ENCODE measurements at regions not wholly inside any gene's neighbourhood (a gene's known extent, or its start where the extent isn't known, plus 50 kb on each side); places are given as distances from the start of the nearest gene placed in this dataset.
"Not testable (repeated sequence)": the region's sequence is repeated elsewhere in the genome, so short reads cannot be mapped to it uniquely, and the experiment has no call there.

DNA sequence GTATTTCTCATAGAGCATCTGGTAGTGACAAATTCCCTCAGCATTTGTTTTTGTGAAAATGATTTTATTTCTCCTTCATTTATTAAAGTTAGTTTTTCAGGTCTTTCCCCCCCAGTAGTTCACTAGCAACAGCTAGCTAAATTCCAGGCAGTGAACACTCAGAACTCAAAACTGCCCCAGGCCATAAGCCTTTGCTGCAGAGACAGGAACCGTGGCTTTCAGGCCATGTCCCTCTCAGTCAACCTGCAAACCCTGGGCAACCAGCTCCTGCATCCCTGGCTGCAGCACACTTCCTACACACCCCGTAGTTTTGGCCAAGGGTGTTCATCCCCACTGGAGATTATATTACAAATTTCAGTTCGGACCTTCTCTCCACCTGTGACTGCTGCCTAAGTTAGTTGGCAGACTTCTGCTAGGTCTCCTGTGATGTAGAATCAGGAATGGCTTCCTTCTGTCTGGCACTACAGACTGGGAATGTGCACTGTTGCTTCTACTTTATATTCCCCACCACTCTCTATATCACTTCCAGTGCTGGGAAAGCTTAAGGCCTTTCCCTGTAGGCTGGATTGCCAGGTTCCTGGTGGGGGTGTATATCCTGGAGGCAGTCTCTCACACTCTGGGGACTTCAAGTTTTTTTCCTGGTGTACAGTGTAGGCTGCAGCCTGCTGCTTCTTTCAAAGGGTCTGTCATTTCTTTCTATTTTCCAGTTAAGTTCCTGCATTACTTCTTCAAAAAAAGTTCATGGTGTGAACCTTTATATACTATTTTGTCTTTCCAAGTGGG, 924.4 kb upstream of the LRFN5 start:
- no peaks in the 10 kb centered on the region for H3K9me3 ChIP-seq (ENCODE audit: insufficient read depth, low read length)
- TF ChIP-seq, protein P1, sequence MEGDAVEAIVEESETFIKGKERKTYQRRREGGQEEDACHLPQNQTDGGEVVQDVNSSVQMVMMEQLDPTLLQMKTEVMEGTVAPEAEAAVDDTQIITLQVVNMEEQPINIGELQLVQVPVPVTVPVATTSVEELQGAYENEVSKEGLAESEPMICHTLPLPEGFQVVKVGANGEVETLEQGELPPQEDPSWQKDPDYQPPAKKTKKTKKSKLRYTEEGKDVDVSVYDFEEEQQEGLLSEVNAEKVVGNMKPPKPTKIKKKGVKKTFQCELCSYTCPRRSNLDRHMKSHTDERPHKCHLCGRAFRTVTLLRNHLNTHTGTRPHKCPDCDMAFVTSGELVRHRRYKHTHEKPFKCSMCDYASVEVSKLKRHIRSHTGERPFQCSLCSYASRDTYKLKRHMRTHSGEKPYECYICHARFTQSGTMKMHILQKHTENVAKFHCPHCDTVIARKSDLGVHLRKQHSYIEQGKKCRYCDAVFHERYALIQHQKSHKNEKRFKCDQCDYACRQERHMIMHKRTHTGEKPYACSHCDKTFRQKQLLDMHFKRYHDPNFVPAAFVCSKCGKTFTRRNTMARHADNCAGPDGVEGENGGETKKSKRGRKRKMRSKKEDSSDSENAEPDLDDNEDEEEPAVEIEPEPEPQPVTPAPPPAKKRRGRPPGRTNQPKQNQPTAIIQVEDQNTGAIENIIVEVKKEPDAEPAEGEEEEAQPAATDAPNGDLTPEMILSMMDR (IDR thresholded peaks at IDR 0.05; ENCODE audit: insufficient read depth, low read length, poor library complexity, severe bottlenecking): no peak
- no peak for TF ChIP-seq EZH2phosphoT487 (conservative IDR thresholded peaks at IDR 0.05; ENCODE audit: low read length)
- H2AFZ ChIP-seq (ENCODE audit: low read depth, low read length, severe bottlenecking): peak overlapping the region; percentile 52

DNA sequence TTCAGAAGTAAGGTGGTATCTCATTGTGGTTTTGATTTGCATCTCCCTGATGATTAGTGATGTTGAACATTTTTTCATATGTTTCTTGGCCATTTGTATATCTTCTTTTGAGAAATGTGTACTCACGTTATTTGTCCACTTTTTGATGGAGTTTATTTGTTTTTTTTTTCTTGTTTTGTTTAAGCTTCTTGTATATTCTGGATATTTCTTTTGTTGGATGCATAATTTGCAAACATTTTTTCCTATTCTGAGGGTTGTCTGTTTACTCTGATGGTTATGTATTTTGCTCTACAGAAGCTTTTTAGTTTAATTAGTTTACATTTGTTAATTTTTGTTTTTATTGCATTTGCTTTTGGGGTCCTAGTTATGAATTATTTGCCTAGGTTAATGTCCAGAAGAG, 927.4 kb upstream of the LRFN5 start:
- Histone ChIP-seq H3K27me3 (ENCODE audit: low read length) (no peaks in the 10 kb centered on the region), H3F3A (ENCODE audit: insufficient read depth) (no peaks in the 10 kb centered on the region), H3K9ac (ENCODE audit: low read length) (no peak overlapping the region), H3K27ac (ENCODE audit: low read depth, low read length) (no peak overlapping the region), H3K79me2 (ENCODE audit: insufficient read depth, low read length) (no peaks in the 10 kb centered on the region), H4K20me1 (ENCODE audit: low read depth, low read length) (no peaks in the 10 kb centered on the region), H3K36me3 (ENCODE audit: low read length) (no peaks in the 10 kb centered on the region), H2AFZ (ENCODE audit: low read depth, low read length, severe bottlenecking) (peak overlapping the region; percentile 19), H3K9me2 (replicated peaks; ENCODE audit: insufficient read depth, low read length) (no peaks in the 10 kb centered on the region), H3K9me3 (ENCODE audit: insufficient read depth, low read length) (no peaks in the 10 kb centered on the region), H3K4me2 (ENCODE audit: low read depth, low read length, poor library complexity, severe bottlenecking) (no peak overlapping the region), H3K4me3 (ENCODE audit: insufficient read depth, low read length, poor library complexity, severe bottlenecking) (no peak overlapping the region)
- TF ChIP-seq, protein P1 (IDR thresholded peaks at IDR 0.05; ENCODE audit: insufficient read depth, low read length, poor library complexity, severe bottlenecking): no peak

More for the DNA sequence above, 924.4 kb upstream of the LRFN5 start:
- H3K79me2 ChIP-seq (ENCODE audit: insufficient read depth, low read length): no peaks in the 10 kb centered on the region
- H3K9me2 ChIP-seq (replicated peaks; ENCODE audit: insufficient read depth, low read length): no peaks in the 10 kb centered on the region
- H3K4me3 ChIP-seq (ENCODE audit: insufficient read depth, low read length, poor library complexity, severe bottlenecking): no peak overlapping the region
- no peaks in the 10 kb centered on the region for H3F3A ChIP-seq (ENCODE audit: insufficient read depth)
- no peaks in the 10 kb centered on the region for H3K36me3 ChIP-seq (ENCODE audit: low read length)
- H3K27me3 ChIP-seq (ENCODE audit: low read length): no peaks in the 10 kb centered on the region
- no peaks in the 10 kb centered on the region for H4K20me1 ChIP-seq (ENCODE audit: low read depth, low read length)
- H3K9ac ChIP-seq (ENCODE audit: low read length): no peak overlapping the region
- H3K4me2 ChIP-seq (ENCODE audit: low read depth, low read length, poor library complexity, severe bottlenecking): no peak overlapping the region
- no peak overlapping the region for H3K27ac ChIP-seq (ENCODE audit: low read depth, low read length)

DNA sequence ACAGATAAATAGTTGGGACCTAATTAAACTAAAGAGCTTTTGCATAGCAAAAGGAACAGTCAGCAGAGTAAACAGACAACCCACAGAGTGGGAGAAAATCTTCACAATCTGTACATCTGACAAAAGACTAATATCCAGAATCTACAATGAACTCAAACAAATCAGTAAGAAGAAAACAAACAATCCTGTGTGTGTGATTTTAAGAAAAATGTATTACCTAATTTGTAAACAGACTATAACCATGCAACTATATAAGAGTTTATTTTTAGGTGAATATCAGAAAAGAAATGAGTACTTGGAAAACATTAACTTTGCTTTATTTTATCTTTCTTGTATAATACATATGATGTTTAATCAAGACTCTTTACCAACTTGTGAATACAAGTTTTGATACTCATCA, 929.5 kb upstream of the LRFN5 start:
- H3K27me3 ChIP-seq (ENCODE audit: low read length); H3F3A ChIP-seq (ENCODE audit: insufficient read depth); H3K27ac ChIP-seq (ENCODE audit: low read depth, low read length); H3K36me3 ChIP-seq (ENCODE audit: low read length); H3K4me3 ChIP-seq (ENCODE audit: insufficient read depth, low read length, poor library complexity, severe bottlenecking); H3K4me2 ChIP-seq (ENCODE audit: low read depth, low read length, poor library complexity, severe bottlenecking); H3K9ac ChIP-seq (ENCODE audit: low read length); H3K9me2 ChIP-seq (replicated peaks; ENCODE audit: insufficient read depth, low read length); H3K79me2 ChIP-seq (ENCODE audit: insufficient read depth, low read length); H3K9me3 ChIP-seq (ENCODE audit: insufficient read depth, low read length); H2AFZ ChIP-seq (ENCODE audit: low read depth, low read length, severe bottlenecking); H4K20me1 ChIP-seq (ENCODE audit: low read depth, low read length): not testable (repeated sequence)

DNA sequence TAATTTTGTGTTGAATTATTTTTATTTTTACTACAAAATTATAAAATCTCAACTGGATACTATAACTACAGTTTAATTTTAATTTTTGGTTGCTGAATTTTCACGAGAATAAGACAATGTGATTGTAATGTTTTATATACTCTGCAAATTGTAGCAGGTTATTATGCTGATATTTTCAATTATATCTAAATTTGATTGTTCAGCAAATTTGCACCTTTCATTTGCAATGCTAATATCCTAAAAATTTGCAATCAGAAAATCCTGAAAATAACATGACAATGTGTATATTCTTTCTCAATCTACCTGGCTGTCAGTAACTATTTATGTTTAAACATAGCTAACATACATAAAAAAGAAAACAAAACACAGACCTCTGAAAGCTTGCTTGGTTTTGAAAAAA, 932.2 kb upstream of the LRFN5 start:
- no peaks in the 10 kb centered on the region for H3F3A ChIP-seq (ENCODE audit: insufficient read depth)
- no peak overlapping the region for H3K4me3 ChIP-seq (ENCODE audit: insufficient read depth, low read length, poor library complexity, severe bottlenecking)
- no peak overlapping the region for H3K4me2 ChIP-seq (ENCODE audit: low read depth, low read length, poor library complexity, severe bottlenecking)
- TF ChIP-seq, protein P1 (IDR thresholded peaks at IDR 0.05; ENCODE audit: insufficient read depth, low read length, poor library complexity, severe bottlenecking): no peak
- no peak for TF ChIP-seq EZH2phosphoT487 (conservative IDR thresholded peaks at IDR 0.05; ENCODE audit: low read length)
- no peaks in the 10 kb centered on the region for H4K20me1 ChIP-seq (ENCODE audit: low read depth, low read length)
- H3K27me3 ChIP-seq (ENCODE audit: low read length): no peaks in the 10 kb centered on the region
- no peak overlapping the region for H2AFZ ChIP-seq (ENCODE audit: low read depth, low read length, severe bottlenecking)
- no peak overlapping the region for H3K9ac ChIP-seq (ENCODE audit: low read length)
- no peaks in the 10 kb centered on the region for H3K9me3 ChIP-seq (ENCODE audit: insufficient read depth, low read length)
- H3K27ac ChIP-seq (ENCODE audit: low read depth, low read length): no peak overlapping the region
- no peaks in the 10 kb centered on the region for H3K9me2 ChIP-seq (replicated peaks; ENCODE audit: insufficient read depth, low read length)
- H3K79me2 ChIP-seq (ENCODE audit: insufficient read depth, low read length): no peaks in the 10 kb centered on the region
- H3K36me3 ChIP-seq (ENCODE audit: low read length): no peaks in the 10 kb centered on the region
